Activated T-cell treated with anti-CD3 and anti-CD28 coated beads for 4 hours (primary cell): ENCODE measurements at regions not wholly inside any gene's neighbourhood (a gene's known extent, or its start where the extent isn't known, plus 50 kb on each side); places are given as distances from the start of the nearest gene placed in this dataset.

Experiments
- DNase-seq: peaks from one replicate; pipeline ENCODE4 v3.0.0-alpha.2; 2020

- no peak for DNase-seq
These were observed 53.6 kb upstream of the IPO9 start for GRCh38 chr1:201775380-201775779.

- no peak for DNase-seq
These were observed 50.5 kb upstream of the IPO9 start for GRCh38 chr1:201778279-201779065.
